ENCODE measurements at regions not wholly inside any gene's neighbourhood (a gene's known extent, or its start where the extent isn't known, plus 50 kb on each side); places are given as distances from the start of the nearest gene placed in this dataset.

GRCh38 chr10:2813286-2813685 lies 254.1 kb upstream of the PFKP start:
- POLR2A ChIA-PET, result no interaction called here
- ATAC-seq (ENCODE audit: poor library complexity) (no peak), DNase-seq (no peak)
- Histone ChIP-seq H3K36me3 (ENCODE audit: insufficient read depth, low read length) (no peaks in the 10 kb centered on the region), H3K9me3 (ENCODE audit: control insufficient read depth in 1 of 2, insufficient read depth in 1 of 2, low read length in 2 of 2) (no peaks in the 10 kb centered on the region), H3K4me1 (ENCODE audit: insufficient read depth, low read length) (no peaks in the 10 kb centered on the region), H3K4me3 (ENCODE audit: low read length) (no peak overlapping the region), H3K27me3 (ENCODE audit: control insufficient read depth in 1 of 2, insufficient read depth in 2 of 2, low read length in 2 of 2) (no peaks in the 10 kb centered on the region), H3K27ac (ENCODE audit: low read depth in 1 of 2, low read length in 2 of 2) (no peak overlapping the region)
- CTCF ChIA-PET, result no interaction called here
- Mint-ChIP-seq H3K27me3 (peaks cover 9% of the 10 kb centered on the region), H3K36me3 (ENCODE audit: low read depth) (no peaks in the 10 kb centered on the region), H3K4me1 (ENCODE audit: low read depth) (no peaks in the 10 kb centered on the region), H3K9me3 (no peaks in the 10 kb centered on the region), H3K4me3 (no peak overlapping the region), H3K27ac (no peak overlapping the region)
- intact Hi-C loops (cut with DNase I, micrococcal nuclease), result no loop called here
- TF ChIP-seq CTCF (IDR thresholded peaks at IDR 0.05), result no peak

- CTCF ChIA-PET, result no interaction called here
- no peaks in the 10 kb centered on the region for H3K27me3 ChIP-seq (ENCODE audit: control insufficient read depth in 1 of 2, insufficient read depth in 2 of 2, low read length in 2 of 2)
- Mint-ChIP-seq H3K27me3 (peaks cover 4% of the 10 kb centered on the region), H3K36me3 (ENCODE audit: low read depth) (no peaks in the 10 kb centered on the region), H3K4me1 (ENCODE audit: low read depth) (no peaks in the 10 kb centered on the region), H3K9me3 (peaks cover 2% of the 10 kb centered on the region), H3K27ac (no peak overlapping the region), H3K4me3 (no peak overlapping the region)
- no peaks in the 10 kb centered on the region for H3K4me1 ChIP-seq (ENCODE audit: insufficient read depth, low read length)
- intact Hi-C loops (cut with DNase I, micrococcal nuclease), result no loop called here
- no peak for TF ChIP-seq CTCF (IDR thresholded peaks at IDR 0.05)
- POLR2A ChIA-PET, result no interaction called here
- DNase-seq (no peak), ATAC-seq (ENCODE audit: poor library complexity) (no peak)
- H3K27ac ChIP-seq (ENCODE audit: low read depth in 1 of 2, low read length in 2 of 2), result no peak overlapping the region
- H3K36me3 ChIP-seq (ENCODE audit: insufficient read depth, low read length), result no peaks in the 10 kb centered on the region
- H3K4me3 ChIP-seq (ENCODE audit: low read length), result no peak overlapping the region
- no peaks in the 10 kb centered on the region for H3K9me3 ChIP-seq (ENCODE audit: control insufficient read depth in 1 of 2, insufficient read depth in 1 of 2, low read length in 2 of 2)
Observed at GRCh38 chr10:2812631-2813030, 254.7 kb upstream of the PFKP start.

GRCh38 chr10:2800178-2800577 lies 267.2 kb upstream of the PFKP start:
- H3K36me3 Mint-ChIP-seq (ENCODE audit: low read depth), result no peaks in the 10 kb centered on the region
- H3K27ac ChIP-seq (ENCODE audit: low read depth in 1 of 2, low read length in 2 of 2), result no peak overlapping the region
- no peaks in the 10 kb centered on the region for H3K9me3 Mint-ChIP-seq
- DNase-seq, result no peak
- H3K27me3 ChIP-seq (ENCODE audit: control insufficient read depth in 1 of 2, insufficient read depth in 2 of 2, low read length in 2 of 2), result peaks cover 2 to 9% of the 10 kb centered on the region in 2 experiments
- no peak overlapping the region for H3K4me3 ChIP-seq (ENCODE audit: low read length)
- CTCF ChIA-PET, result no interaction called here
- peaks cover 22% of the 10 kb centered on the region for H3K27me3 Mint-ChIP-seq
- ATAC-seq (ENCODE audit: poor library complexity), result no peak
- H3K4me1 ChIP-seq (ENCODE audit: insufficient read depth, low read length), result no peaks in the 10 kb centered on the region
- no peaks in the 10 kb centered on the region for H3K36me3 ChIP-seq (ENCODE audit: insufficient read depth, low read length)
- intact Hi-C loops (cut with DNase I, micrococcal nuclease), result no loop called here
- no peak overlapping the region for H3K4me3 Mint-ChIP-seq
- no peak for TF ChIP-seq CTCF (IDR thresholded peaks at IDR 0.05)
- H3K4me1 Mint-ChIP-seq (ENCODE audit: low read depth), result no peaks in the 10 kb centered on the region
- H3K27ac Mint-ChIP-seq, result no peak overlapping the region
- peaks cover 0 to 4% of the 10 kb centered on the region in 2 experiments for H3K9me3 ChIP-seq (ENCODE audit: control insufficient read depth in 1 of 2, insufficient read depth in 1 of 2, low read length in 2 of 2)
- POLR2A ChIA-PET, result no interaction called here
